HL-60 (cell line): ENCODE measurements at regions not wholly inside any gene's neighbourhood (a gene's known extent, or its start where the extent isn't known, plus 50 kb on each side); places are given as distances from the start of the nearest gene placed in this dataset.

ENCODE experiments used
- DNase-seq, 2 experiments: peaks; one replicate each; pipeline ENCODE4 v3.0.0-alpha.2; 2010 to 2020; ENCODE audit warnings: low read depth in 1 of 2, low spot score in 1 of 2
- H3K27ac ChIP-seq: fragments of 250-450 bp; sonication (Bioruptor Pico); replicated peaks from 2 replicates; pipeline ENCODE4 v1.5.1; 2020; ENCODE audit warnings: mild to moderate bottlenecking, moderate library complexity
- H3K27me3 ChIP-seq: fragments of 250-450 bp; sonication (Bioruptor Pico); 2 replicates; pipeline ENCODE4 v1.5.1; 2021; ENCODE audit warnings: mild to moderate bottlenecking, moderate library complexity; ENCODE audit not compliant: insufficient read depth, poor library complexity, severe bottlenecking
- H3K4me3 ChIP-seq: replicated peaks from 2 replicates; pipeline ENCODE4 v1.5.1; 2011; ENCODE audit warnings: mild to moderate bottlenecking, control low read depth, low read length; ENCODE audit not compliant: insufficient read depth
- GABPA ChIP-seq: IDR thresholded peaks from 2 replicates; pipeline ENCODE4 v1.6.1; 2012; ENCODE audit warnings: low read depth
- POLR2AphosphoS5 ChIP-seq: IDR thresholded peaks from 2 replicates; pipeline ENCODE4 v1.6.1; 2012; ENCODE audit warnings: low read depth
- REST ChIP-seq: IDR thresholded peaks from 2 replicates; pipeline ENCODE4 v1.6.1; 2012; ENCODE audit warnings: low read depth; ENCODE audit not compliant: insufficient replicate concordance
- SPI1 ChIP-seq: IDR thresholded peaks from 2 replicates; pipeline ENCODE4 v1.6.1; 2012; ENCODE audit warnings: low read depth, mild to moderate bottlenecking, borderline replicate concordance
- TF ChIP-seq, protein P1 (sequence below): IDR thresholded peaks from one replicate; pipeline ENCODE4 v1.5.1; 2011; ENCODE audit warnings: low read length, control low read depth, inconsistent platforms; ENCODE audit not compliant: insufficient read depth

- Histone ChIP-seq H3K27me3 (no peaks in the 10 kb centered on the region), H3K4me3 (no peak overlapping the region), H3K27ac (no peak overlapping the region)
- TF ChIP-seq REST (no peak), POLR2AphosphoS5 (no peak), GABPA (no peak), SPI1 (no peak)
- TF ChIP-seq, protein P1, sequence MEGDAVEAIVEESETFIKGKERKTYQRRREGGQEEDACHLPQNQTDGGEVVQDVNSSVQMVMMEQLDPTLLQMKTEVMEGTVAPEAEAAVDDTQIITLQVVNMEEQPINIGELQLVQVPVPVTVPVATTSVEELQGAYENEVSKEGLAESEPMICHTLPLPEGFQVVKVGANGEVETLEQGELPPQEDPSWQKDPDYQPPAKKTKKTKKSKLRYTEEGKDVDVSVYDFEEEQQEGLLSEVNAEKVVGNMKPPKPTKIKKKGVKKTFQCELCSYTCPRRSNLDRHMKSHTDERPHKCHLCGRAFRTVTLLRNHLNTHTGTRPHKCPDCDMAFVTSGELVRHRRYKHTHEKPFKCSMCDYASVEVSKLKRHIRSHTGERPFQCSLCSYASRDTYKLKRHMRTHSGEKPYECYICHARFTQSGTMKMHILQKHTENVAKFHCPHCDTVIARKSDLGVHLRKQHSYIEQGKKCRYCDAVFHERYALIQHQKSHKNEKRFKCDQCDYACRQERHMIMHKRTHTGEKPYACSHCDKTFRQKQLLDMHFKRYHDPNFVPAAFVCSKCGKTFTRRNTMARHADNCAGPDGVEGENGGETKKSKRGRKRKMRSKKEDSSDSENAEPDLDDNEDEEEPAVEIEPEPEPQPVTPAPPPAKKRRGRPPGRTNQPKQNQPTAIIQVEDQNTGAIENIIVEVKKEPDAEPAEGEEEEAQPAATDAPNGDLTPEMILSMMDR, result no peak
- DNase-seq, result no peak
Measured at GRCh38 chr19:30083125-30083681, 141.2 kb downstream of the URI1 start.

- H3K27me3 ChIP-seq, result no peaks in the 10 kb centered on the region
- H3K4me3 ChIP-seq, result no peak overlapping the region
- TF ChIP-seq POLR2AphosphoS5 (no peak), REST (no peak), SPI1 (no peak), GABPA (no peak)
- TF ChIP-seq, protein P1, result no peak
- H3K27ac ChIP-seq, result no peak overlapping the region
- no peak for DNase-seq
Measured at GRCh38 chr19:30083701-30084156, 141.7 kb downstream of the URI1 start.

DNA sequence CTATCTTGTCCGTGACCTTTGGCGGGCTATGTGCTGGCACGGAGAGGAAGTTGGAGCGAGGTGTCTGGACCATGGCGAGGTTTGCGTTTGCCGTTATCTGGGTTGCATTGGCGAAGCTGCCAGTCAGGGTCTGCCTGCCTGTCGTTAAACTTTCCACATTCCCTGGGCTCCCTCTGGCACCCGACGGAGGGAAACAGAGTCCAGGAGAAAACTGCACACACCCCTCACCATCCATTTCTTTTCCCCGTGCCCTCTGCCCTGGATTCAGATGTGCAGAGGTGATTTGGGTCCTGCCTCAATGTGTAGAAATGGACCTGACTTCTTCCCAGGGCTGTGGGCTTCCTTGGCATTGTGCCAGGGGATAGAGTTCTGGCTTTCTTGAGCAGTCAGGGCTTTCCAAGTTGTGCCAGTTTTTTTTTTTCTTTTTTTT is 142.4 kb downstream of the URI1 start:
- H3K27ac ChIP-seq, result no peak overlapping the region

More for the DNA sequence above, 142.4 kb downstream of the URI1 start:
- H3K4me3 ChIP-seq, result no peak overlapping the region
- no peak for DNase-seq
- no peaks in the 10 kb centered on the region for H3K27me3 ChIP-seq
- TF ChIP-seq, protein P1, result no peak
- TF ChIP-seq GABPA (no peak), REST (no peak), SPI1 (no peak), POLR2AphosphoS5 (no peak)
